Panc1 (cell line): ENCODE measurements at regions not wholly inside any gene's neighbourhood (a gene's known extent, or its start where the extent isn't known, plus 50 kb on each side); places are given as distances from the start of the nearest gene placed in this dataset.

ENCODE experiments used
- ATAC-seq: fragments of 200-7000 bp; cut with Tn5 transposase; 2 replicates; pipeline ENCODE4 v1.9.1; 2020; ENCODE audit warnings: mild to moderate bottlenecking, moderate library complexity
- BruUV-seq: library from RNA; stranded (reverse); fragments of 400-500 nt; replicated peaks from 2 replicates; lab custom pipeline; 2021; lab: Mats Ljungman, UMichigan
- CTCF ChIA-PET: fragments of 300-600 bp; sonication (Branson Sonifier 250); formaldehyde crosslinking; loops from one replicate; lab custom pipeline; 2022; ENCODE audit warnings: antibody characterized with exemption; lab: Charles Lee
- POLR2A ChIA-PET: fragments of 300-600 bp; sonication (Branson Sonifier 250); formaldehyde crosslinking; loops from one replicate; lab custom pipeline; 2022; ENCODE audit warnings: antibody characterized with exemption; lab: Charles Lee
- DNase-seq: peaks from one replicate; pipeline ENCODE4 v3.0.0-alpha.2; 2010; ENCODE audit warnings: low read depth, low spot score
- H3K27ac ChIP-seq: 2 replicates; pipeline ENCODE4 v1.5.1; 2011; ENCODE audit warnings: mild to moderate bottlenecking, low read length, inconsistent platforms
- H3K27me3 ChIP-seq: fragments of 200-500 bp; sonication (Bioruptor generic); 2 replicates; pipeline ENCODE4 v1.6.0; 2014; ENCODE audit warnings: low read length, inconsistent platforms; ENCODE audit not compliant: control insufficient read depth, insufficient read depth
- H3K36me3 ChIP-seq: fragments of 200-500 bp; sonication (Bioruptor generic); 2 replicates; pipeline ENCODE4 v1.5.1; 2014; ENCODE audit warnings: inconsistent platforms, mild to moderate bottlenecking, low read length, moderate library complexity; ENCODE audit not compliant: control insufficient read depth, insufficient read depth
- H3K4me1 ChIP-seq: 2 replicates; pipeline ENCODE4 v1.5.1; 2011; ENCODE audit warnings: inconsistent platforms, mild to moderate bottlenecking, low read length, moderate library complexity; ENCODE audit not compliant: control insufficient read depth, insufficient read depth
- H3K4me3 ChIP-seq, 2 experiments: 2 replicates each; pipeline ENCODE4 v1.5.1; 2011 to 2012; ENCODE audit warnings: low read depth in 2 of 2, low read length in 2 of 2, mild to moderate bottlenecking in 2 of 2, inconsistent platforms in 1 of 2, moderate library complexity in 1 of 2
- H3K9me3 ChIP-seq: fragments of 200-500 bp; sonication (Bioruptor generic); 2 replicates; pipeline ENCODE4 v1.5.1; 2014; ENCODE audit warnings: low read depth, mild to moderate bottlenecking, inconsistent platforms, low read length, moderate library complexity; ENCODE audit not compliant: control insufficient read depth, insufficient read depth
- POLR2AphosphoS5 ChIP-seq: IDR thresholded peaks from 2 replicates; pipeline ENCODE4 v1.6.1; 2012; ENCODE audit warnings: mild to moderate bottlenecking, low read depth, low read length, moderate library complexity
- SIN3A ChIP-seq: IDR thresholded peaks from 2 replicates; pipeline ENCODE4 v1.6.1; 2012; ENCODE audit warnings: low read depth, mild to moderate bottlenecking, low read length, moderate library complexity, borderline replicate concordance; ENCODE audit not compliant: insufficient read depth
- TCF7L2 ChIP-seq: IDR thresholded peaks from 2 replicates; pipeline ENCODE4 v1.6.1; 2011; ENCODE audit warnings: mild to moderate bottlenecking, low read depth, low read length, inconsistent platforms
- in situ Hi-C: cut with HindIII; loops from 2 replicates; pipeline ENCODE4 v1.10.0; 2016; ENCODE audit warnings: low sequenced_read_pairs, low pct_unique_long_range_greater_than_20kb
- intact Hi-C: fragments of 100-400 bp; cut with micrococcal nuclease; formaldehyde crosslinking; loops from one replicate; pipeline ENCODE4 v1.10.0; 2022; ENCODE audit not compliant: unreplicated experiment
- TF ChIP-seq, protein P1 (sequence below): fragments of 450-650 bp; IDR thresholded peaks from 2 replicates; pipeline ENCODE4 v1.5.1; 2017; ENCODE audit warnings: mild to moderate bottlenecking
- TF ChIP-seq, protein P2 (sequence below), 2 experiments: IDR thresholded peaks; 2 replicates each; pipeline ENCODE4 v1.6.1; 2011 to 2012; ENCODE audit warnings: low read depth in 2 of 2, control low read depth in 1 of 2, low read length in 1 of 2, mild to moderate bottlenecking in 1 of 2, moderate library complexity in 1 of 2; ENCODE audit not compliant: insufficient read depth in 1 of 2

DNA sequence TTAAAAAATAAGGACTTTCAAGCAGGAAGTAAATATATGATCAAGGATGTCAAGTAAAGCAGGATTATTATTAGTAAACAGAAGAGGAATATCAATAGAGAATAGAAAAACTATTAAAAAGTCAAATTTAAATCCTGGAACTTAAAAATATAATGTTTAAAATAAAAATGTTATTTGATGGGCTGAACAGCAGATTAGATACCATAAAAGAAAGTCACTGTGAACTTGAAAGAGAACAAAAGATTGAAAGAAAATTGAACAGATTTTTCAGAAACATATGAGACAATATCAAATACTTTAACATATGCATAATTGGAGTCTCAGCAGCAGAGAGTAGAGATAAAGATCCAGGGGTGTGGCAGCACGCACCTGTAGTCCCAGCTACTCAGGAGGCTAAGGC, 1213.7 kb upstream of the AUTS2 start:
- DNase-seq (no peak), ATAC-seq (no peak)
- TF ChIP-seq, protein P1, sequence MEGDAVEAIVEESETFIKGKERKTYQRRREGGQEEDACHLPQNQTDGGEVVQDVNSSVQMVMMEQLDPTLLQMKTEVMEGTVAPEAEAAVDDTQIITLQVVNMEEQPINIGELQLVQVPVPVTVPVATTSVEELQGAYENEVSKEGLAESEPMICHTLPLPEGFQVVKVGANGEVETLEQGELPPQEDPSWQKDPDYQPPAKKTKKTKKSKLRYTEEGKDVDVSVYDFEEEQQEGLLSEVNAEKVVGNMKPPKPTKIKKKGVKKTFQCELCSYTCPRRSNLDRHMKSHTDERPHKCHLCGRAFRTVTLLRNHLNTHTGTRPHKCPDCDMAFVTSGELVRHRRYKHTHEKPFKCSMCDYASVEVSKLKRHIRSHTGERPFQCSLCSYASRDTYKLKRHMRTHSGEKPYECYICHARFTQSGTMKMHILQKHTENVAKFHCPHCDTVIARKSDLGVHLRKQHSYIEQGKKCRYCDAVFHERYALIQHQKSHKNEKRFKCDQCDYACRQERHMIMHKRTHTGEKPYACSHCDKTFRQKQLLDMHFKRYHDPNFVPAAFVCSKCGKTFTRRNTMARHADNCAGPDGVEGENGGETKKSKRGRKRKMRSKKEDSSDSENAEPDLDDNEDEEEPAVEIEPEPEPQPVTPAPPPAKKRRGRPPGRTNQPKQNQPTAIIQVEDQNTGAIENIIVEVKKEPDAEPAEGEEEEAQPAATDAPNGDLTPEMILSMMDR, result no peak
- TF ChIP-seq TCF7L2, result no peak
- ChIA-PET POLR2A (no interaction called here), CTCF (no interaction called here)
- Histone ChIP-seq H3K9me3 (peaks cover 4% of the 10 kb centered on the region; the same call in 1 of the 2 replicates), H3K4me3 (no peak overlapping the region), H3K27me3 (no peaks in the 10 kb centered on the region), H3K36me3 (no peaks in the 10 kb centered on the region), H3K4me1 (no peaks in the 10 kb centered on the region), H3K27ac (no peak overlapping the region)
- intact Hi-C loops, result no loop called here
- no TSS peak for BruUV-seq
- in situ Hi-C loops, result no loop called here

DNA sequence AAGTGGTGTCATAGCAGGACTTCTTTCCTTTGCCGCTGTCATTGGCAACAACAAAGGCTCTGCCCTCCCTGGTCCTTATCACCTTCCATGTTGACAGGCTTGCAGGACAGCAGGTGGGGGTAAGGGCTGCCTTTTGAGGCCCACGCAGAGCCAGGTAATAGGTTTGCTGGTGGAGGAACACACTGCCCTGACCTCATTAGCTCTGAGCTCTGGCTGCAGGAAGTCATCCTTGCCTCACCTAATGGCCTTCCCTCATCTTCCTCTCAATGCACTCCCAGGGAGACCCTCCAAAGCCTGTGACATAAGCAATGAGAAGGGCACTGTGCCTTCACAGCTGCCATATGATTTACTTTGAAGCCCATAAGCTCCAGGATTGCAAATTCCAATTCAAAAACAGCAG, 1205.2 kb upstream of the AUTS2 start:
- CTCF ChIA-PET, result no interaction called here
- intact Hi-C loops (no loop called here), in situ Hi-C loops (no loop called here)
- POLR2A ChIA-PET, result no interaction called here
- ATAC-seq (no peak), DNase-seq (no peak)
- no TSS peak for BruUV-seq
- Histone ChIP-seq H3K4me3 (no peak overlapping the region), H3K36me3 (no peaks in the 10 kb centered on the region), H3K27me3 (no peaks in the 10 kb centered on the region), H3K9me3 (no peaks in the 10 kb centered on the region), H3K4me1 (no peaks in the 10 kb centered on the region), H3K27ac (no peak overlapping the region)
- TF ChIP-seq SIN3A (no peak), POLR2AphosphoS5 (no peak), TCF7L2 (no peak)
- TF ChIP-seq, protein P2, sequence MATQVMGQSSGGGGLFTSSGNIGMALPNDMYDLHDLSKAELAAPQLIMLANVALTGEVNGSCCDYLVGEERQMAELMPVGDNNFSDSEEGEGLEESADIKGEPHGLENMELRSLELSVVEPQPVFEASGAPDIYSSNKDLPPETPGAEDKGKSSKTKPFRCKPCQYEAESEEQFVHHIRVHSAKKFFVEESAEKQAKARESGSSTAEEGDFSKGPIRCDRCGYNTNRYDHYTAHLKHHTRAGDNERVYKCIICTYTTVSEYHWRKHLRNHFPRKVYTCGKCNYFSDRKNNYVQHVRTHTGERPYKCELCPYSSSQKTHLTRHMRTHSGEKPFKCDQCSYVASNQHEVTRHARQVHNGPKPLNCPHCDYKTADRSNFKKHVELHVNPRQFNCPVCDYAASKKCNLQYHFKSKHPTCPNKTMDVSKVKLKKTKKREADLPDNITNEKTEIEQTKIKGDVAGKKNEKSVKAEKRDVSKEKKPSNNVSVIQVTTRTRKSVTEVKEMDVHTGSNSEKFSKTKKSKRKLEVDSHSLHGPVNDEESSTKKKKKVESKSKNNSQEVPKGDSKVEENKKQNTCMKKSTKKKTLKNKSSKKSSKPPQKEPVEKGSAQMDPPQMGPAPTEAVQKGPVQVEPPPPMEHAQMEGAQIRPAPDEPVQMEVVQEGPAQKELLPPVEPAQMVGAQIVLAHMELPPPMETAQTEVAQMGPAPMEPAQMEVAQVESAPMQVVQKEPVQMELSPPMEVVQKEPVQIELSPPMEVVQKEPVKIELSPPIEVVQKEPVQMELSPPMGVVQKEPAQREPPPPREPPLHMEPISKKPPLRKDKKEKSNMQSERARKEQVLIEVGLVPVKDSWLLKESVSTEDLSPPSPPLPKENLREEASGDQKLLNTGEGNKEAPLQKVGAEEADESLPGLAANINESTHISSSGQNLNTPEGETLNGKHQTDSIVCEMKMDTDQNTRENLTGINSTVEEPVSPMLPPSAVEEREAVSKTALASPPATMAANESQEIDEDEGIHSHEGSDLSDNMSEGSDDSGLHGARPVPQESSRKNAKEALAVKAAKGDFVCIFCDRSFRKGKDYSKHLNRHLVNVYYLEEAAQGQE (IDR thresholded peaks at IDR 0.05; ENCODE audit: insufficient read depth in 1 of 2, low read depth in 2 of 2, low read length in 1 of 2), result no peak
- TF ChIP-seq, protein P1, result no peak

DNA sequence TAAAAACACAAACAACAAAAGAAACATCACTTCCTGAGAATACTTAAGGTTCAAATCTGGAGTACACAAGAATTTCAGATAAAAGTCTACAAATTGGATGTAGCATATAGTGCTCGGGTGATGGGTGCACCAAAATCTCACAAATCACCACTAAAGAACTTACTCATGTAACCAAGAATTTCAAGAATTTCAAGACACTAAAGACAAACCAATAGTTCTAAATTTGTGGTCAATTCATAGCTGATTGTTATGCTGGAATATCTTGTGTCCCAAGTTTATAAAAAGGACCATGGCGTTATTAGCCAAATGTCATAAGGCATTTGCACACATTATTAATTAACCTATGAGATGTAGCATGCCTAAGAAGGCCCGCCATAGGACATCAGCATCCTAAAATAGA, 1204.1 kb upstream of the AUTS2 start:
- Histone ChIP-seq H3K36me3 (no peaks in the 10 kb centered on the region), H3K4me3 (no peak overlapping the region), H3K27me3 (no peaks in the 10 kb centered on the region), H3K27ac (no peak overlapping the region), H3K9me3 (no peaks in the 10 kb centered on the region), H3K4me1 (no peaks in the 10 kb centered on the region)
- in situ Hi-C loops, result no loop called here
- CTCF ChIA-PET, result no interaction called here
- TF ChIP-seq, protein P2 (IDR thresholded peaks at IDR 0.05; ENCODE audit: insufficient read depth in 1 of 2, low read depth in 2 of 2, low read length in 1 of 2), result no peak
- no peak for TF ChIP-seq POLR2AphosphoS5
- TF ChIP-seq TCF7L2, result no peak
- no peak for TF ChIP-seq SIN3A
- TF ChIP-seq, protein P1, result no peak
- BruUV-seq, result no TSS peak
- no peak for ATAC-seq
- POLR2A ChIA-PET, result no interaction called here
- DNase-seq, result no peak
- intact Hi-C loops, result no loop called here
